T-helper 2 cell (primary cell): ENCODE measurements at regions not wholly inside any gene's neighbourhood (a gene's known extent, or its start where the extent isn't known, plus 50 kb on each side); places are given as distances from the start of the nearest gene placed in this dataset.

Experiments used
- DNase-seq, 5 experiments: peaks; one replicate each; pipeline versions ENCODE4 v3.0.0 to v3.0.0-alpha.2; 2012 to 2022

- DNase-seq = no peak
Measured at GRCh38 chr9:81848472-81848871, 79.8 kb upstream of the SPATA31D4 start.

GRCh38 chr9:81849631-81850259, 78.5 kb upstream of the SPATA31D4 start:
- no peak for DNase-seq

GRCh38 chr9:81850724-81851123, 77.5 kb upstream of the SPATA31D4 start:
- DNase-seq = no peak

- DNase-seq = no peak
Measured at GRCh38 chr9:81851340-81851739, 76.9 kb upstream of the SPATA31D4 start.

- no peak for DNase-seq
Measured at GRCh38 chr9:81852820-81853219, 75.4 kb upstream of the SPATA31D4 start.

- DNase-seq = no peak
Measured at GRCh38 chr9:81855538-81855937, 72.7 kb upstream of the SPATA31D4 start.

GRCh38 chr9:81858657-81859430, 69.4 kb upstream of the SPATA31D4 start:
- no peak for DNase-seq

GRCh38 chr9:81860581-81860980, 67.6 kb upstream of the SPATA31D4 start:
- no peak for DNase-seq

GRCh38 chr9:81861644-81862043, 66.6 kb upstream of the SPATA31D4 start:
- DNase-seq = no peak

GRCh38 chr9:81868145-81868544, 60.1 kb upstream of the SPATA31D4 start:
- DNase-seq = no peak

GRCh38 chr9:81871695-81872094, 56.5 kb upstream of the SPATA31D4 start:
- no peak for DNase-seq

GRCh38 chr9:81874250-81874649, 54.0 kb upstream of the SPATA31D4 start:
- no peak for DNase-seq

GRCh38 chr9:81874931-81875330, 53.3 kb upstream of the SPATA31D4 start:
- no peak for DNase-seq

- DNase-seq = no peak
Measured at GRCh38 chr9:81877047-81877446, 51.2 kb upstream of the SPATA31D4 start.
